ENCODE measurements at regions not wholly inside any gene's neighbourhood (a gene's known extent, or its start where the extent isn't known, plus 50 kb on each side); places are given as distances from the start of the nearest gene placed in this dataset.

DNA sequence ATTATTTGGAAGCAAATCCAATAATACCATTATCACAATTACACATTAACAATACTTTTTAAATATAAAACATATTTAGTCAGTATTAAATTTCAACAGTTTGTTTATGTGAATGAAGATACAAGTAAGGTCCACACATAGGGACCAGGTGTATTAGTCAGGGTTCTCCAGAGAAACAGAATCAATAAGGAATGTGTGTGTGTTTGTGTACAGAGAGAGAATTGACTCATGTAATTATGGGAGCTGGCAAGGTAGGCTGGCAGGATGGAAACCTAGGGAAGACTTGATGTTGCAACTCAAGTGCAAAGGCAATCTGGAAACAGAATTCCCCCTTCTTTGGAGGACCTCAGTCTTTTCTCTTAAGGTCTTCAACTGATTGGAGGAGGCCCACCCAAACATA is 123.2 kb upstream of the OTX2 start:
- TF ChIP-seq, protein P1, sequence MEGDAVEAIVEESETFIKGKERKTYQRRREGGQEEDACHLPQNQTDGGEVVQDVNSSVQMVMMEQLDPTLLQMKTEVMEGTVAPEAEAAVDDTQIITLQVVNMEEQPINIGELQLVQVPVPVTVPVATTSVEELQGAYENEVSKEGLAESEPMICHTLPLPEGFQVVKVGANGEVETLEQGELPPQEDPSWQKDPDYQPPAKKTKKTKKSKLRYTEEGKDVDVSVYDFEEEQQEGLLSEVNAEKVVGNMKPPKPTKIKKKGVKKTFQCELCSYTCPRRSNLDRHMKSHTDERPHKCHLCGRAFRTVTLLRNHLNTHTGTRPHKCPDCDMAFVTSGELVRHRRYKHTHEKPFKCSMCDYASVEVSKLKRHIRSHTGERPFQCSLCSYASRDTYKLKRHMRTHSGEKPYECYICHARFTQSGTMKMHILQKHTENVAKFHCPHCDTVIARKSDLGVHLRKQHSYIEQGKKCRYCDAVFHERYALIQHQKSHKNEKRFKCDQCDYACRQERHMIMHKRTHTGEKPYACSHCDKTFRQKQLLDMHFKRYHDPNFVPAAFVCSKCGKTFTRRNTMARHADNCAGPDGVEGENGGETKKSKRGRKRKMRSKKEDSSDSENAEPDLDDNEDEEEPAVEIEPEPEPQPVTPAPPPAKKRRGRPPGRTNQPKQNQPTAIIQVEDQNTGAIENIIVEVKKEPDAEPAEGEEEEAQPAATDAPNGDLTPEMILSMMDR (IDR thresholded peaks at IDR 0.05), result no peak
- ATAC-seq (ENCODE audit: low FRiP score) (no peak), DNase-seq (ENCODE audit: low spot score) (no peak)

DNA sequence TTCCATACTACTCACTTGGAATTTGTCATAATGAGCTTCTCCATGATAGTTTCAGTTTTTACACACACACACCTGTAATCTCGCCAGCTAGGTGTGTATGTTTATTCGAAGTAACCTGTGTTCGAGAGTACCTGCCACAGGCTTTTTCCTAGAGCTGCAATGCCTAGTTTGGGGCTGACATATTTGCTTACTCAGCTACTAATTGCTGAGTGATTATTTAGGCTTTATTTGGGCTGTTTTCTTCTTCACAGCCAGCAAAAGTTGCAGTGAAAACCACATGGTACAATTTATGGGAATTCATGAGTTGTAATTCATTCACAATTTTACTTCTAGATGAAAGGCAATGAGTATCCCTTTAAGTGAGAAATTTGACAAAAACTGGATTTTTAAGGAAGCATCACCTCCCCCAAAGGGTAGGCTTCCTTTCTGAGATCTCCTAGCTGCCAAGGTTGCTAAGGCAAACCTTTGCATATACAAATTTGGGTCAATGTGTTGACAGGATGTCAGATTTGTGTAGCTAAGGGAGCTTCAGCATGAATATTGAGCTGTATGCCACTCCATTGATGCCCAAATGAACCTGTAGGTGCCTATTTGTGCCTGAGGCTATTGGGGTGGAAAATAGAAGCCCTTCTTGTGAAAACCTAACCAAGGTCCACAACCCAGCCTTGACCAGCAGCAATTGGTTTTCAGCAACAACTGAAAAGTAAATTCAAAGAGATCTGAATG is 108.7 kb upstream of the OTX2 start:
- DNase-seq (ENCODE audit: low spot score), result no peak
- no peak for ATAC-seq (ENCODE audit: low FRiP score)
- TF ChIP-seq, protein P1 (IDR thresholded peaks at IDR 0.05), result no peak

DNA sequence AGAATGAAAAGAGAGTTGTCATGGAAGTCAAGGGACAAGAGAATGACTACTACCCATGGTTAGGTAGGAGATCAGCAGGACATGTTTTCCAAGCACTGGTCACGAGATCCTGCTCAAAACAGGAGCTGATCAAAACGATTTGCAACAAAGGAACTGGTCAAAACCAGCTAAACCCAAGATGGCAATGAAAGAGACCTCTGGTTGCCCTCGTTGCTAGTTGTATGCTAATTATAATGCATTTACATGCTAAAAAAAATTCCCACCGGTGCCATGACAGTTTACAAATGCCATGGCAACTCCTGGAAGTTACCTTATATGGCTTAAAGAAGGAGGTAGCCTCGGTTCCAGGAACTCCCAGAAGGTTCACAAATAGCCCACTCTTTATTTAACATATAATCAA is 95.0 kb upstream of the OTX2 start:
- DNase-seq (ENCODE audit: low spot score), result no peak

DNA sequence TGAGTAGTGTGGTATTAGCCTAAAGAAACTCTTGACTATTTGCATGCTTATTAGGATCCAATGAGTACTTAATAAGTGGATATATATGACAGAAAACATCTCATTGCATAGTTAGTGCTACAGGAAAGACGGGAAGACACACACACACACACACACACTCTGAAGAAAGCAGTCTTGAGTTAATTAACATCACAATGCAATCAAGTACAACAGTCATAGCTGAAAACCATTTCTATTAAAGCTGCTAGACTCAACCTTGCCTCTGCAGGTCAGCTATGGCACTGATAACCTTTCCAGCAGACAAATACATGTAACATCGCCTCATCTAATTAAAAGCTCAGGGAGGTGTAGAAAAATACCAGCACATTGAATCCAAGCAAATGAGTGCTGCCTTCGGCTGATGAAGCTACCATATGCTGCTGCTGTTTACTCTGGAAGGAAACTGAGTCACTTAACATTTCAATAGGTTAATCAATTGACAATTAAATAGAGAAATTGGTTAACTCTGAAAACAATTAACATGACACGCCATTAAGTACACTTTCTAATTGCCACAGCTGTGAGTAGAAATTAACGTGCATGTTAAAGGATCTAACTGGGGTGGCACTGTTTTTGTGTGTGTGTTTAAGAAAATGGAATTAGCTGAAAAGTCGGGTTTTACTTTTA is 93.2 kb upstream of the OTX2 start:
- TF ChIP-seq, protein P1 (IDR thresholded peaks at IDR 0.05), result no peak
- ATAC-seq (ENCODE audit: low FRiP score) (no peak), DNase-seq (ENCODE audit: low spot score) (no peak)

More for the DNA sequence above, 95.0 kb upstream of the OTX2 start:
- no peak for ATAC-seq (ENCODE audit: low FRiP score)
- TF ChIP-seq, protein P1 (IDR thresholded peaks at IDR 0.05), result no peak

DNA sequence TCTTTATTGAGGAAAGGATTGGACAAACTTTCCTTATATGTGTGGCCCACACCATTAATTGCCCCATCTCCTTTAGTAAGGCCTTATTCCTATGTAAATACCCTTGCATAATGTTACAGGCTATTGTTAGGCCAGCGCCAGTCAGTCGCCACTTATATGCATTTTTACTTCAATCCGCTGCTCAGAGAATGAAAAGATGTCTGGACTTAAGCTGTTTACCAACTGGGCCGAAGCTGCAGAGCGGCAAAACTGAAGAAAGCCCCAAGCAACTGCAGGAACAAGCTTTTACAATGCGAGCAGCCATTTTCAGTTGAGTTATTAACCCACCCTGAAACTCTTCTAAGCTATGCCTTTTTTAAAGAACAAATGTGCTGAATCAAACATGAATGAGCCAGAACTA is 92.1 kb upstream of the OTX2 start:
- ATAC-seq (ENCODE audit: low FRiP score), result no peak
- DNase-seq (ENCODE audit: low spot score), result no peak

DNA sequence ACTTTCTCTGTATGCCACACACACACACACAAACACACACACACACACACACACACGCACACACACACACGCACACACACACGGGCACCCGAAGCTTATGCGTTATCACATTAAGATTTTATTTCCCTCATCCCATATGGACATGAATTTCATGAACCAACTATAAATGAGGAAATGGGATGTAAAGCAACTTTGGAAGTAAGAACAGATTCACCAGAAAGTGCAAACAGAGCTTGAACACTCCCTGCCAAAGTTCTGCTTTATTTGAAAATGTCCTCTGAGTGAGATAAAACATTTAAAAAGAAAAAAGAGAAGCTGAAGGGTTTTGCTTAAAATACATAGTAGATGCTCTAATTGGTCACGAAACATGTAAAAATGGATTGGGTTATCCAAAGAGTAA is 90.4 kb upstream of the OTX2 start:
- ATAC-seq (ENCODE audit: low FRiP score) (no peak), DNase-seq (ENCODE audit: low spot score) (no peak)
- TF ChIP-seq, protein P1 (IDR thresholded peaks at IDR 0.05), result no peak

More for the DNA sequence above, 92.1 kb upstream of the OTX2 start:
- TF ChIP-seq, protein P1 (IDR thresholded peaks at IDR 0.05), result no peak

DNA sequence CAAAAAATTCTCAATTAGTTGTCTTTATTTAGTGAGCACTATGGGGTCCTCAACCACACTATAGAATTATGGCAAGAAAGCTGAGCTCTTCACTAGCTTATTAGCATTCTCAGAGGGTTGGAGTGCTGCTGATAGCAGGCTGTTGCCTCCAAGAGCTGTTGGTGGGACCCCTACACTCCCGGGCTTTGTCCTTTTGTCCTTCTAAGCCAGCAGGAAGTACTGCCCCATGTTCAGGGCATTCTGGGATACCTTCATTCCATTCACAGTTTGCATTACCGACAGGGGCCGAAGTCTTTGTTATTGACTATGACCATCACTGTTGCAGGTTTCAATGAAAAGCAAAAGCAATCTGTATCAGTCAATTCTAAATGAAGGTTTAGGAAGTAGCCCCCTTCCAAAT is 89.5 kb upstream of the OTX2 start:
- ATAC-seq (ENCODE audit: low FRiP score), result no peak
- DNase-seq (ENCODE audit: low spot score), result no peak
- TF ChIP-seq, protein P1 (IDR thresholded peaks at IDR 0.05), result no peak

Data from omental fat pad (tissue), 3 donors.